DMS53 treated with DMSO at 0.1 percent for 48 hours (cell line): ENCODE measurements at regions not wholly inside any gene's neighbourhood (a gene's known extent, or its start where the extent isn't known, plus 50 kb on each side); places are given as distances from the start of the nearest gene placed in this dataset.

Source experiments
- DNase-seq: peaks from one replicate; lab custom pipeline; 2025; ENCODE audit not compliant: unreplicated experiment; lab: John Stamatoyannopoulos, UW

- no peak for DNase-seq
Measured at GRCh38 chr4:11268149-11268548, 160.5 kb downstream of the HS3ST1 start.

GRCh38 chr4:11264841-11265240 is 163.9 kb downstream of the HS3ST1 start:
- DNase-seq, result no peak

GRCh38 chr4:11264346-11264745 is 164.3 kb downstream of the HS3ST1 start:
- no peak for DNase-seq

DNA sequence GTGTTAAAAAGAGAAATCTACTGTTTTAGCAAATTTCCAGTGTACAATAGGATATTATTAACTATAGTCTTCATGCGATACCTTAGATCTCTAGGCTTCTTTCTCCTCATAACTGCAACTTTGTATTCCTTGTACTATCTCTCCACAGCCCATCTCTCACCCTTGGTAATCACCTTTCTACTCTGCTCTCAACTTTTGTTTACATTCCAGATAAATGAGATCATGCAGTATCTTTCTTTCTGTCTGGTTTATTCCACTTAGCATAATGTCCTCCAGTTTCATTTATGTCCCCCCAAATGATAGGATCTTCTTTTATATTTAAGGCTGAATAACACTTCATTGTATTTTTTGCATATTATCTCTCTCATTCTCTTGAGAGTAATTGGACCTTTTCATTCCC is 165.5 kb downstream of the HS3ST1 start:
- peak; percentile 58 for DNase-seq

- no peak for DNase-seq
Measured at GRCh38 chr4:11261066-11261850, 167.4 kb downstream of the HS3ST1 start.

- peak; percentile 86 for DNase-seq
Measured at GRCh38 chr4:11259837-11260236, 168.9 kb downstream of the HS3ST1 start.

- no peak for DNase-seq
Measured at GRCh38 chr4:11252149-11252548, 176.5 kb downstream of the HS3ST1 start.

GRCh38 chr4:11250510-11250909 is 178.2 kb downstream of the HS3ST1 start:
- no peak for DNase-seq

DNA sequence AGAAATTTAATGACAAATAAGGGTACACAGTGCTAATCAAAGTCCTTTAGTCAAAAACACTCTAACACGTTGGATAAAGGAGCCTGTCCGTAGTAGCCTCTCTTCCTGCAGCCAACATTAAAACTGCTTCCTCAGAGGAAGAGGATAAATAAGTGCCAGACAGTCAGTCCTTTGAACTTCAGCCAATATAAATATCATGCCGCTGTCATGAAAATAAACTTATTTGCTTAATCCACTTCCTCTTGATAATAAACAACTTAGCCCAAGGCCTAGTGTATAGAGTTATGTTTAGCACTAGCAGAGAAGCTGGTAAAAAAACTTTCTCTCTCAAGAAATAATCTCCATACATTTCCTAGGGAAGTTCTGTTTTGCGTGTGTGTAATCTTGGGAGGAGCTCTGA is 196.7 kb downstream of the HS3ST1 start:
- DNase-seq, result peak; percentile 88

GRCh38 chr4:11230866-11231265 is 197.8 kb downstream of the HS3ST1 start:
- no peak for DNase-seq

GRCh38 chr4:11228530-11228929 is 200.2 kb downstream of the HS3ST1 start:
- peak; percentile 79 for DNase-seq

DNA sequence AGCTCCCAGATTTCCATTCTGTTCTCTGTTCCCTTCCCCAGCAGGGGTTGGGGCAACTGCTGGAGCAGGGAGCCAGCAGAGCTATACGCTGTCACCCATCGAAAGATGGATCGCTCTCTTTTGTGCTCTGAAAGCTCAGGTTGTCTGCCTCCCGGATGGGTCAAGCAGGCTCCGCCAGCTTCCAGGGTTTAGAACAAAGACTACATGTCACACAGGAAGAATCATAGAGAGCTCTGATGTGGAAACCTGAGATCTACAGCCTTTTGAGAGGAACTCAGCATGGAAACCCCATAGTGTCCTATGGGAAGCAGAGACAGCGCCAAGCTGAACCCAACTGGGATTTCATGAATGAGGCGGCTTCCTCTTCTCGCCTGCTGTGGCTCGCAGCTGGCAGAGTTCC is 205.4 kb downstream of the HS3ST1 start:
- no peak for DNase-seq

GRCh38 chr4:11218692-11219091 is 210.0 kb downstream of the HS3ST1 start:
- DNase-seq, result no peak

DNA sequence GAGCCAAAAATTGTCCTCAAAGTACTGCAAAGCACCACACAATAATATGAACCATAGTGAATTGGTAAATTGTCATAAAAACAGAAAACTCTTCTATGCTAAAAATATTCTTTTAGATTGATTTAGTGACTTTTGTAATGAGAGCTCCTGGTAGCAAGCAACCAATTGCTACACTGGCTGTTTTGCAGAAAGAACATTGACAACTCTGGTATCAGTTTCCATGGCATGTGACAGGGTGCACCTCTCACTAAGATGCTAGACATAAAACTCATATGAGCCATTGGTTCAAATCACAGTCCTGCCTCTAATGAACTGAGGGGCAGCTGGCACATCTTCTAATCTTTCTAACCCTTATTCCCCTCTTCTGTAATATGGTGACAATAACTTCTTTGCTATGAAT is 212.2 kb downstream of the HS3ST1 start:
- DNase-seq, result no peak

GRCh38 chr4:11214281-11214680 is 214.4 kb downstream of the HS3ST1 start:
- DNase-seq, result peak; percentile 82

GRCh38 chr4:11209826-11210225 is 218.9 kb downstream of the HS3ST1 start:
- no peak for DNase-seq

DNA sequence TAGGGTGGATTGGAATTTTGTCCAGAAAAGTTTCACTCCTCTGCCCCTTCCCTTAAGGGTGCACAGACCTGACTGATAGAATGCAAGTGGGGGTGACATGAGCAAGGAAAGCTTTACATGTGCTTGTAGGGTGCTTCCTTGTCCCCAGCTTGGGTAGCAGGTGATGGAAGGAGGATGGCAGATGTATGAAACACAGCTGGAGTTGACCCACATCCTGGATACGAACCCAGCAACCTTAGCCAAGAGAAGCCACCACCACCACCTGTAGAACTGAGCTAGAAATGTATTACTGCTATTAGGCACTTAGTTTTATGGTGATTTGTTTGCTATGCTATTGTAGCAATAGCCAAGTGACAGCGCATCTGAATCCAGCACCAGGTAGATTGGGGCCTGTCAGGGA is 227.4 kb downstream of the HS3ST1 start:
- no peak for DNase-seq

DNA sequence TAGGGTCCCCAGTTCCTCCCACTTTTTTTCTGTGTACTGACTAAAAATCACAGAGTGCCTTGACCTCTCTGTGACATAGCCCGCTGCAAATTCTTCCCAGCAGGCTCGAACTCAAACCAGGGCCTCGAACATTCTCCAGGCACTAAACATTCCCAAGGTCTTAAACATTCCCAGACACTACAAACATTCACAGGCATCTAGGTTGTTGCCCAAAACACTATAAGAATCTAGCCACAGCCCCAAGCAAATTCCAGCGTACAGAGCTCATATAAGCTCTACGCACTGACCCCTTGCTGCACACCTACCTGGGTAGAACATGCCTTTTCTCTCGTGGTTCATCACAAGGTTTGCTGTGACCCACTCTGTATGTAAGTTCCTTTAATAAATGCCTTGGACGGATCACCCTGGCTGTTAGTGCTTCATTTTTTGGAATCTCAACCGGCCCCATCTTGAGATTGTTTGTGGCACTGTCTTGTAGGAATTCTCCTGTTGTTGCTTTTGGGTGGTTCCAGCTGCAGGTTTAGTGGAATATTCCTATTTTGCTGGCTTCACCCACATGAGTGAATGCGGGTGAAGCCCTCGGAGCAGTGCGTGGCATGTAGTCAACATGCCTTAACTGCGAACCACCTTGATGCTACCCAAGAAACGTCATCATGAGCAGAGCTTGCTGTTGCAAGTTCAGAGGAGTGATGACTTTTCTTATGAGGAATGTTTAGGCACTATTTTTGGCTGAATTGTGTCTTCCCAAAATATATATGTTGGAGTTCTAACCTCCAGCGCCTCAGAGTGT is 230.0 kb downstream of the HS3ST1 start:
- DNase-seq, result no peak

GRCh38 chr4:11197631-11198341 is 230.9 kb downstream of the HS3ST1 start:
- no peak for DNase-seq

DNA sequence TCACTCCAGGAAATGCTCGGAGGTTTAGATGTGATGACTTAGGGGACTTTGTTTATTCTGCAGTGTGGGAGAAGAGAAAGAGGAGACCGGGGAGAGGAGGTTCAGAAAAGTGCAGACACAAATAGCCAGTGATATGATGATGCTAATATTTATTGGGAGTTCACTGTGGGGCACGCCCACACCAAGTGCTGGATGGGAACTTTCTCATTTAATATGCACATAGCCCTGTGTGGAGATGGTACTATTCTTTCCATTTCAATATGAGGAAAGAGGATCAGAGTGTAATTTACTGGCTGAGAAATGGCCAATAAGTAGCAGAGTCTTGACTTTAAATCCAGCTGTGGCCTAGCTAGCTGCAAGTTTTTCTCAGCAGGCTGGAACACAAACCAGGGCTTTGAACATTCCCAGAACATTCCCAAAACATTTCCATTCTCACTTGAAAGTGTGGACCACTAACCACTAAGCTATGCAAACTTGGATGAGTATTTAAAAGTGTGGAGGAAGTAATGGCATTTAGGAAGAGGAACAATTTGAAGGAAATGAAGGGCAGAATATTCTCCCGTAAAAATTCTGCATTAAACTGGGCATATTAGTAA is 231.7 kb downstream of the HS3ST1 start:
- no peak for DNase-seq

DNA sequence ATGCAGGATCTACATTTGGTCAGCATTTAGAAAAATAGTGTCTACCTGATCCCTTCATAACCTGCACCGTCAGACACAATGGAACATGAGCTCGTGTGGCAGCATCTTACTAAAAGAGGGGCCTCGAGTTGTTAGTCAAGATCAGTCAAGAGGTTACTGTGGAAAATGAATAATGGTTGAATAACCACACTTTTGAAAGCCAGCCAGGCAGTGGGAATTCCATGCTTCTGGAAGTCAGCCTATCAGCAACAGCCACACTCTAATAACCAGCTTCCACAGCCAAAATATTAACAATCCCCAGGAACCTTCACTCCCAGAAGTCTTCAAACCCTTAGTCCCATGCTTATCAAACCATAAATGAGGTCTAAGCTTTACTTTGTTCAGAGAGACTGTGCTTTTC is 234.3 kb downstream of the HS3ST1 start:
- no peak for DNase-seq
